Trophoblast cell (in vitro differentiated cells and primary cell): ENCODE measurements at regions not wholly inside any gene's neighbourhood (a gene's known extent, or its start where the extent isn't known, plus 50 kb on each side); places are given as distances from the start of the nearest gene placed in this dataset.

Experiments used
- DNase-seq, 2 donors: peaks; one replicate each; pipeline ENCODE4 v3.0.0-alpha.2; 2016
- H2AFZ ChIP-seq: 2 replicates; pipeline ENCODE4 v1.6.1; 2013; ENCODE audit warnings: low read length, moderate library complexity, mild to moderate bottlenecking; ENCODE audit not compliant: insufficient read depth, poor library complexity
- H2AK5ac ChIP-seq: 2 replicates; pipeline ENCODE4 v1.6.1; 2013; ENCODE audit warnings: mild to moderate bottlenecking, low read length
- H2BK120ac ChIP-seq: 2 replicates; pipeline ENCODE4 v1.6.1; 2013; ENCODE audit warnings: low read length, mild to moderate bottlenecking, moderate library complexity; ENCODE audit not compliant: insufficient read depth, poor library complexity
- H2BK12ac ChIP-seq: 2 replicates; pipeline ENCODE4 v1.6.1; 2013; ENCODE audit warnings: mild to moderate bottlenecking, low read length, moderate library complexity
- H2BK5ac ChIP-seq: 2 replicates; pipeline ENCODE4 v1.6.1; 2013; ENCODE audit warnings: low read length, low read depth, moderate library complexity, mild to moderate bottlenecking; ENCODE audit not compliant: poor library complexity
- H3K14ac ChIP-seq: 2 replicates; pipeline ENCODE4 v1.6.1; 2013; ENCODE audit warnings: mild to moderate bottlenecking, low read length
- H3K18ac ChIP-seq: 2 replicates; pipeline ENCODE4 v1.6.1; 2013; ENCODE audit warnings: mild to moderate bottlenecking, low read length
- H3K23ac ChIP-seq: 2 replicates; pipeline ENCODE4 v1.6.1; 2013; ENCODE audit warnings: low read length
- H3K27ac ChIP-seq: 2 replicates; pipeline ENCODE4 v1.5.1; 2013; ENCODE audit warnings: low read depth, mild to moderate bottlenecking, inconsistent platforms, low read length, moderate library complexity
- H3K27me3 ChIP-seq: 2 replicates; pipeline ENCODE4 v1.6.1; 2013; ENCODE audit warnings: inconsistent platforms, mild to moderate bottlenecking, low read length, moderate library complexity; ENCODE audit not compliant: insufficient read depth
- H3K36me3 ChIP-seq, 2 experiments: 1 replicate in 1 of 2; 2 replicates in 1 of 2; pipeline ENCODE4 v1.6.1; 2013; ENCODE audit warnings: low read length in 2 of 2, mild to moderate bottlenecking in 2 of 2, moderate library complexity in 1 of 2; ENCODE audit not compliant: insufficient read depth in 2 of 2, control insufficient read depth in 1 of 2
- H3K4ac ChIP-seq: 2 replicates; pipeline ENCODE4 v1.6.1; 2013; ENCODE audit warnings: low read depth, mild to moderate bottlenecking, low read length, moderate library complexity
- H3K4me1 ChIP-seq, 2 experiments: 1 replicate in 1 of 2; 2 replicates in 1 of 2; pipeline ENCODE4 v1.6.1; 2013; ENCODE audit warnings: low read length in 2 of 2, mild to moderate bottlenecking in 2 of 2, moderate library complexity in 1 of 2; ENCODE audit not compliant: insufficient read depth in 2 of 2, control insufficient read depth in 1 of 2
- H3K4me2 ChIP-seq: 2 replicates; pipeline ENCODE4 v1.6.1; 2013; ENCODE audit warnings: inconsistent platforms, mild to moderate bottlenecking, low read length, moderate library complexity
- H3K4me3 ChIP-seq: 2 replicates; pipeline ENCODE4 v1.5.1; 2013; ENCODE audit warnings: mild to moderate bottlenecking, low read depth, low read length, inconsistent platforms
- H3K79me1 ChIP-seq: one replicate; pipeline ENCODE4 v1.6.1; 2013; ENCODE audit warnings: low read length
- H3K79me2 ChIP-seq: 2 replicates; pipeline ENCODE4 v1.6.1; 2013; ENCODE audit warnings: low read length, mild to moderate bottlenecking; ENCODE audit not compliant: control insufficient read depth, insufficient read depth, poor library complexity
- H3K9ac ChIP-seq: 2 replicates; pipeline ENCODE4 v1.6.1; 2013; ENCODE audit warnings: mild to moderate bottlenecking, low read length
- H3K9me3 ChIP-seq: 2 replicates; pipeline ENCODE4 v1.6.1; 2013; ENCODE audit warnings: low read depth, mild to moderate bottlenecking, control low read depth, inconsistent platforms, low read length; ENCODE audit not compliant: insufficient read depth
- H4K12ac ChIP-seq: 2 replicates; pipeline ENCODE4 v1.6.1; 2013; ENCODE audit warnings: low read depth, mild to moderate bottlenecking, low read length, moderate library complexity
- H4K8ac ChIP-seq: 2 replicates; pipeline ENCODE4 v1.6.1; 2013; ENCODE audit warnings: low read depth, mild to moderate bottlenecking, low read length, moderate library complexity
- H4K91ac ChIP-seq: one replicate; pipeline ENCODE4 v1.6.1; 2013; ENCODE audit warnings: low read depth, mild to moderate bottlenecking, low read length, moderate library complexity
- WGBS: extraction: QIAGEN DNeasy Blood & Tissue Kit; methylation state at CpG from one replicate; pipeline ENCODE4 v1.1.7; 2013; ENCODE audit warnings: missing lambda C conversion rate; ENCODE audit not compliant: insufficient read length, insufficient coverage; ENCODE audit errors: extremely low coverage; 5-methylcytosine and 5-hydroxymethylcytosine counted together

DNA sequence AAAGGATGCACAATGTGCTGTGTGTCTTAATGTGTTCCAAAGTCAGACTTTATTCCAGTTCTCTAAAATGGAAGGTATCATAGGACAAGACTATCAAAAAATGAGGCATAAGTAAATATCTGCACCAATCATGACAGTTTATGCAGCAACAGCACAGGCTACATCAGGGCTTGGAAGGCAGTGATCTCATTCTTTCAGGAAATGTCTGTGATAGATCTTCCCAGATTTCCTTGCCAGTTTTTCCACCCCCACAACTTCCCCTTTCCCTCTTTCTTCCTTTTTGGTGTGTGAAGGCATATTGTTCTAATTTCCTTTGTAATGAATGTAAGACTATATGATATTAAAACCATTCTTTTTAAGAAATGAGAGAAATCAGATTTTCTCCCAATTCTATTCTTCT, 326.7 kb downstream of the ATP23 start:
- Histone ChIP-seq H4K12ac (no peak overlapping the region), H3K79me2 (no peaks in the 10 kb centered on the region), H2AFZ (no peak overlapping the region), H3K23ac (no peak overlapping the region), H3K18ac (no peak overlapping the region), H3K4me2 (no peak overlapping the region), H2AK5ac (no peak overlapping the region), H3K79me1 (no peaks in the 10 kb centered on the region), H3K4me1 (no peaks in the 10 kb centered on the region), H3K9me3 (no peaks in the 10 kb centered on the region), H3K27ac (no peak overlapping the region), H3K9ac (no peak overlapping the region), H3K27me3 (no peaks in the 10 kb centered on the region), H2BK5ac (no peak overlapping the region), H2BK120ac (no peak overlapping the region), H2BK12ac (no peak overlapping the region), H4K91ac (no peak overlapping the region), H3K4me3 (no peak overlapping the region), H3K4ac (no peak overlapping the region), H3K14ac (no peak overlapping the region), H4K8ac (no peak overlapping the region), H3K36me3 (no peaks in the 10 kb centered on the region)
- no peak for DNase-seq

DNA sequence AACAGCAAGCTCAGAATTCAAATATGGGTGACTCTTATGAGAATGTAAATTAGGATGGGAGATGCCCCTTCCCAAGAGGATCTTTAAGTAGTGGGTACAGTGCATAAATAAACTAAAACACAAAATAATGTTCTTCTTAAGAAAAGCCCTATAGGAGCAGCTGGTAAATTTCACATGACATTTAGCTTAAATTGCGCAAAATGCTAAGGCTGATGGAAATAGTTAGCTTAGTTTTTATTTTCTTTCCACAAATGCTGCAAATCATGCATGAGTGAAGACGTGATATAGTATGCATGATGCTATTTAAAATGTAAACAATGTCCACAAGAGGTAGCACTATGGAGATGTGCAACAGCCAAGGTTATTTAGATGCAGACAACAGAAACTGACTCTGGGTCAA, 328.1 kb downstream of the ATP23 start:
- Histone ChIP-seq H3K27me3 (no peaks in the 10 kb centered on the region), H3K4ac (no peak overlapping the region), H2AK5ac (no peak overlapping the region), H3K9ac (no peak overlapping the region), H2AFZ (no peak overlapping the region), H3K36me3 (no peaks in the 10 kb centered on the region), H3K18ac (no peak overlapping the region), H3K4me2 (no peak overlapping the region), H4K12ac (no peak overlapping the region), H3K79me1 (no peaks in the 10 kb centered on the region), H3K23ac (no peak overlapping the region), H3K4me1 (no peaks in the 10 kb centered on the region), H4K8ac (no peak overlapping the region), H2BK12ac (no peak overlapping the region), H3K79me2 (no peaks in the 10 kb centered on the region), H2BK120ac (no peak overlapping the region), H4K91ac (no peak overlapping the region), H3K4me3 (no peak overlapping the region), H3K14ac (no peak overlapping the region), H3K27ac (no peak overlapping the region), H3K9me3 (no peaks in the 10 kb centered on the region), H2BK5ac (no peak overlapping the region)
- no peak for DNase-seq
- WGBS = no CpG with 5 or more reads among the region's 2 CpGs

DNA sequence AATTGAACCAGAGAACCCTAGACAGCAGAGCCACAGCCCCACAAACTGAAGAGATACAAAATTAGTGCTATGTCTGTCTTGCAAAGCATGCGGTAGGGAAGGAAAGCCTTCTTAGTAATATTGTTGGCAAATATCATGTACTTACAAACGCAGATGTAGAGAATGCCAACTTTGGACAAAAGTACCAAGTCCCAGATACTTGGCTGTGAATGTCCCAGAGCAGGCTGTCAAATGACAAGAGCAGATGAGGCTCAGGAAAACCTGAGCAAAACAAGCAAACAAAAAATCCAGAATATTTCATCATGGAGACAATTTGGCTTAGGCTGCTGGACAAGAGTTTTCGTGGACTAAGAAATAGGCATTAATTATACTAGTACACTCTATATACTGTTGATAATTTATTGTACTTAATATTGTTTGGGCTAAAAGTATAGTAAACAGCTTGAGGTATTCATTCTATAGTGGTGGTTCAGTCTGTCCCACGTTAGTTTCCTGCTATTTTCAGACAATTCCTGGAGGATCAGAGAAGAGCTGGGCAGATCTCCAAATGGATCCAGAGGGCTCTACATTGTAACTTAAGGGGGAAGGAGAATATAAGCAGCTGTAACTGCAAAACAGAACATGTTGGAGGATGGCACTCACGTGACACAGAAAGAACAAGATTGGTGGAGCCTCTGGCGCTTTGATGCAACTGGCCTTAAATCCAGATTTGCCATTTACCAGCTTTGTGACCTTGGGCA, 329.8 kb downstream of the ATP23 start:
- no peak for DNase-seq
- Histone ChIP-seq H2BK5ac (no peak overlapping the region), H4K8ac (no peak overlapping the region), H2AK5ac (no peak overlapping the region), H2AFZ (no peak overlapping the region), H3K4me3 (no peak overlapping the region), H3K36me3 (no peaks in the 10 kb centered on the region), H4K12ac (no peak overlapping the region), H2BK12ac (no peak overlapping the region), H3K9me3 (no peaks in the 10 kb centered on the region), H3K4me2 (no peak overlapping the region), H3K4ac (no peak overlapping the region), H3K18ac (no peak overlapping the region), H4K91ac (no peak overlapping the region), H3K23ac (no peak overlapping the region), H3K14ac (no peak overlapping the region), H3K27ac (no peak overlapping the region), H3K9ac (no peak overlapping the region), H3K4me1 (no peaks in the 10 kb centered on the region), H3K79me2 (no peaks in the 10 kb centered on the region), H3K27me3 (no peaks in the 10 kb centered on the region), H3K79me1 (no peaks in the 10 kb centered on the region), H2BK120ac (no peak overlapping the region)
- WGBS = no CpG with 5 or more reads among the region's 6 CpGs

DNA sequence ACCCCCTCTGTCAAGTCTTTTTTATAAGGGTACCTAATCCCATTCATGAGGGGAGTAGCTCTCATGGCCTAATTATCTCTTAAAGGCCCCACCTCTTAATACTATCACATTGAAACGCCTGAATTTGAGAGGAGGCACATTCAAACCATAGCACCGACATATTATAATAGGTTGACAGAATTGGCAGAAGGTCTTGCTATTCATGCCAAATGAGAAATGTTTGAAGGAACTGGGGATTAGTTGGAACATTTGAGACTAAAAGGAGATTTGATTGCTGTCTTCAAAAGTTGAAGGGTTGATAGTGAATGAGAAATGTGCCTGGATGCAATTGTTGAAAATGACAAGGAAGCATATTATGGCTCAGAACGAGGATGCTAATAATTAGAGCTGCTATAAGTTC, 331.1 kb downstream of the ATP23 start:
- H2BK120ac ChIP-seq = no peak overlapping the region
- no peaks in the 10 kb centered on the region for H3K79me1 ChIP-seq
- H3K9me3 ChIP-seq = peaks cover 2% of the 10 kb centered on the region
- H2AK5ac ChIP-seq = no peak overlapping the region
- H3K18ac ChIP-seq = no peak overlapping the region
- no peak overlapping the region for H3K4me3 ChIP-seq
- H3K4ac ChIP-seq = no peak overlapping the region
- H3K27ac ChIP-seq = no peak overlapping the region
- no peak overlapping the region for H3K23ac ChIP-seq
- H3K36me3 ChIP-seq = no peaks in the 10 kb centered on the region
- no peak overlapping the region for H4K12ac ChIP-seq
- H2AFZ ChIP-seq = no peak overlapping the region
- H2BK5ac ChIP-seq = no peak overlapping the region
- H3K4me1 ChIP-seq = no peaks in the 10 kb centered on the region
- no CpG with 5 or more reads among the region's 3 CpGs for WGBS
- H4K8ac ChIP-seq = no peak overlapping the region
- H2BK12ac ChIP-seq = no peak overlapping the region
- H3K27me3 ChIP-seq = no peaks in the 10 kb centered on the region
- H3K79me2 ChIP-seq = no peaks in the 10 kb centered on the region
- no peak overlapping the region for H3K4me2 ChIP-seq
- DNase-seq = no peak
- H4K91ac ChIP-seq = no peak overlapping the region
- no peak overlapping the region for H3K14ac ChIP-seq
- no peak overlapping the region for H3K9ac ChIP-seq
